Erythroblast (primary cell): ENCODE measurements at regions not wholly inside any gene's neighbourhood (a gene's known extent, or its start where the extent isn't known, plus 50 kb on each side); places are given as distances from the start of the nearest gene placed in this dataset.

Source experiments
- GATA1 ChIP-seq: IDR thresholded peaks from 2 replicates; pipeline ENCODE4 v1.6.1; 2011; ENCODE audit warnings: low read depth, mild to moderate bottlenecking, control low read depth, low read length, moderate library complexity
- POLR2A ChIP-seq: IDR thresholded peaks from 2 replicates; pipeline ENCODE4 v1.6.1; 2011; ENCODE audit warnings: mild to moderate bottlenecking, low read length

GRCh38 chr20:59484228-59484627 is 120.1 kb upstream of the PHACTR3 start:
- TF ChIP-seq POLR2A = no peak
- no peak for TF ChIP-seq GATA1
